GM21360 (cell line): ENCODE measurements at regions not wholly inside any gene's neighbourhood (a gene's known extent, or its start where the extent isn't known, plus 50 kb on each side); places are given as distances from the start of the nearest gene placed in this dataset.

Experiments used
- ATAC-seq: cut with Tn5 transposase; IDR thresholded peaks from one replicate; pipeline ENCODE4 v1.9.1; 2021; ENCODE audit warnings: mild to moderate bottlenecking, moderate library complexity; ENCODE audit not compliant: unreplicated experiment

DNA sequence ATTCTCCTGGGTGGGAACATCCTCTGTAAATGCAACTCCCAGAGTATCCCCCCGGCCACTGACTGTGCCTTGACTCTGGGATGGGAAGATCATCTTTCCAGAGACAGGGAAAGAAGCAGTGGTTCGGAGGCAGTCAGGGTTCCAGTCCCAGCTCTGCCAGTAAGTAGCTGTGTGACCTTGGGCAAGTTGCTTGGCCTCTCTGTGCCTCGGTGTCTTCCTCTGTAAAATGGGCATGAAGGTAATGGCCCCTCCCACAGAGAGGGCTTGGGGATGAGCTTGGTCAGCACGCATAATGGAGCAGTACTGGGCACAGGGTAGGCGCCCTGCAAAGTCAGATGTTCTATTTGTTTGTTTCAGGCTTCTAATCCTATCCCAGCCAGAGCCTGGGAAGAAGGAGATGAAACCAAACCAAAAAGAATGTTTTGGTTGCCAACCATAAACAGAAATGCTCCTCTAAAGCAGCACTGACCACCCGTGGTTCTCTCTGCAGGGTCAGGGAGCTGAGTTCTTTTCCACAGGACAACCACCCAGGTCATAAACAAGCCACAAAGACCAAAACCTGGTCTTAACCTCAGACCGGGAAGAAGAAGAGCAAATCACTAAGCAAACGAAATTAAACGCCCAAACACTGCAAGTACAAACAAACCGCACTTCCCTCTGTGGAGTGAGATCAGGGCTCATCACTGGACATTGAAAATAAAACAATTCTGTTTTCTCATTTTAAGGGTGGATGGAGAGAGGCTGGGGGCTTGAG lies 381.0 kb upstream of the SULF2 start:
- ATAC-seq = no peak

DNA sequence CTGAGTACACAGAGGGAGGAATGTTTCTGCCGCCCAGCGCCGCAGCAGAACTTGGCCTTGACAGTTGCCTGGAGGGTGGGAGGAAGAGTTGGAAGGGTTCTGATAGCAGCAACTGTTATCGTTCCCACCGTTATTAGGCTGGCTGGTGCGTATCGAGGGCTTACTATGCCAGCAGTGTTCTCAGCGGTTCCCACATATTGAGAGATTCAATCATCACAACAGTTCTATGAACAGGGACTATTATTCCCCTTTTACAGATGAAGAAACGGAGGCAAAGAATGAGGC lies 380.1 kb upstream of the SULF2 start:
- ATAC-seq = no peak

DNA sequence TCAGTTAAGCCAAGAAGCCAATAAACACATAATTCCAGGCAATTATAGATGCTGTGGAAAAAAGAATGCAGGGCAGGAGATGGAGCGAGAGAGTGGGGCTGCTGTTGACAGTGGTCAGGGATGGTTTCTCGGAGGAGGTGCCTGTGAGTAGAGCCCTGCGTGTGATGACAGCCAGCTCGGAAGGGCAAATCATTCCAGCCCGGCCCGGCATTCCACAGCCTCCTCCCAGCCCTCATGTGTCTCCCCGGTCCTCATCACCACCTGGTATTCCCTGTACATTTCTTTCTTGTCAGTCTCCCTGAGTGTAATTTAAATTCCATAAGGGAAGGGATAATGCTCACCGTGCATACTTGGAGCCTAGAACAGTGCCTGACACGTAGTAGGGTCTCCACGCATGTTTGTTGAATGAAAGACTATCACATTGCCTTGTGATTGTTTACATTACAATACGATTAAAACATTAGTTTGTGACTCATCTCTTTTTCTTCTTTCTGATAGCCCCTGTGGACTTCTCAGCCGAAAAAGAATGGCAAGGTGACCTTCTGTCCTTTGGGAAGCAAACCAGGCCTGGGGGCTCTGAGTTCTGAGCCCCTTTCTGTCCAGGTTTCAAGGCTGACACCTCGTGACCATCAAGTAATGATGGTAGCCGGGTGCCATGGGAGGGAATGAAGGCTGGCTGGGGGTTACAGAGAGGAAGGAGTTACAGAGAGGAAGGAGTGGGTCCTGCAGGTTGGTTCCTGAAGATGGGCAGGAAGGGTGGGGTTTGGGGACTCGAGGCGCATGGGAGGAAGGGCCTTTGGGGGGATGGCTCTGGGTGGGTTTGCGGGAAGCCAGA lies 379.5 kb upstream of the SULF2 start:
- ATAC-seq = no peak

DNA sequence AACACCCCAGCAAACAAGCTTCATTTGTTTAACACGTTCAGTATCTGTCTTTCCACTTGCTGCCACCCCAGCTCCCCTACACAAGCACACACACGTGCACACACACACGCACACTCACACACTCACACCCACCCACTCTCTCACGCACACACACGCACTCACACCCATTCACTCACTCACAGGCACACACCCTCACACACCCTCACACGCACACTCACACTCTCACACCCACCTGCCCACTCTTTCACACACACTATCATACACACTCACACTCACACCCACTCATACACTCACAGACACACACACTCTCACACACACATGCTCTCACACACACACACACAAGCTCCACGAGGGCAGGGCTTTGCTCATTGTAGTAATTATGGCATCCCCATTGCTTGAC lies 378.8 kb upstream of the SULF2 start:
- no peak for ATAC-seq

DNA sequence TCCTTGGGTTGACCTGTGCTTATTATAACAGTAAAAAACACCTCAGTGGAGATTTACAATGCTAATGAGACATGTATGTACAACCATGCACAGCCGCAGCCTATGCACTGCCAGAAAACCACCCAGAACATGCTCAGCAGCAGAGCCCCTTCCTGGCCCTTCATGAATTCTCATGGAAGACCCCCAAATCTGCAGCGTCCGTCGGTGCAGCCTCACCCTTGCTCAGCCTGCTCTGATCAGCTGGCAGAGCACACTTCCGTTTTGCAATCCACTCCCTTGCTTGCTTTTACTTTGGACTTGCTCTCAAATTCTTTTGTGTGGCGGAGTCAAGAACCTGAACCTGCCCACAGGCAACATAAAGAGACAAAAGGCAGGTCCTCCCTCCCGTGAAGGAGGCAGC lies 378.2 kb upstream of the SULF2 start:
- no peak for ATAC-seq

DNA sequence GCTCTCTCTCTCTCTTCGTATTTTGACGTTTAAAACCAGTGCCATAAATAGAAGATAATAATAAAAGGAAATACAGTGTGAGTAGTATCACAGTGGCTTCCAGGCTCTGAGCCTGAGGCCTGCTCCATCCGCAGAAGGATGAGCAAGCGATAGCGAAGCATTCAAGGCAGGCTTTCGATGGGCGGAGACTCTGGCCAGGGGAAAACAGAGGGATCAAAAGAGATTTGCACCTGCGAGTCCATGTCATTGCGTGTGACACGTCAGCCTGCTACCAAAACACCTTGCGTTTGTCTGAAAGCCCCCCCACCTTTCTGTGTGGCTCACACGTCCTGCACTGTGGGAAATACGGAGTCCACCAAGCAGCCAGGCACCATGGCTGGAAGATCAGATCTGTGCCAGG lies 377.3 kb upstream of the SULF2 start:
- ATAC-seq = no peak

DNA sequence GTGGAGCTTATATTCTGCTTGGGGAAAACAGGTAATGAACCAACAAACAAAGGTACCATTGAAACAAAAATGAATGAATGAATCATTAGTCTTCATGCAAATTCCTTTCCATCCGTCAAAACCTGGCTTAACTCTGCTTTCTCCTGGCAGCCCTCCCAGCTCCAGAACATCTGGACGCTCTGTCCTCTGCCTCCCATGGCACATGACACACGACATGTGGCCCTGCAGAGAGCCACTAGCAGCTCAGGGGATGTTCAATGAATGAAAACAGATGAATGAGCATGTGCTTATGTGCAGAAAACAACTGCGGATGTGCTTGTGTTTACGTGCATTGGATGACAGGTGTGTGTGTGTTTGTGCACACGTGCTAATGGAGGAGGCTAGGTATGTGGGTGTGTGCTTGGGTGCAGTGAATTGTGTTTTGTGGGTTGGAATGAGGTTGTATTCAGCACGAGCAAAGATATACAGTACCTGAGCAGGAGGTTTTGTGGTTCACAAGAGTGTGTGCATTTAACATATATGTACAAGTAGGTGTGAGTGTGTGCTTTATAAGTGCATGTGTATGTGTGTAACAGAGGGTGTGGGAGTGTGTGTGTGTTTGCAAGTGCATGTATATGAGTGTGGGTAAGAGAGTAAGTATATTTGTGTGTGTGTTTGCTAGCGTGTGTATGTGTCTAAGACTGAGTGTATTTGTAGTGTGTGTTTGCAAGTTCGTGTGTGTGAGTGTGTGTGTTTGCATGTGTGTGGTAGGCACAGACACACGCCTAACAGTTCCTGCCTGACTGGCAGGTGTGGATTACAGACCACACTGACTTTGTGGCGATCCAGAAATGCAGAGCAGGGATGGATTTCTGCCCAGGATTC lies 374.1 kb upstream of the SULF2 start:
- no peak for ATAC-seq

DNA sequence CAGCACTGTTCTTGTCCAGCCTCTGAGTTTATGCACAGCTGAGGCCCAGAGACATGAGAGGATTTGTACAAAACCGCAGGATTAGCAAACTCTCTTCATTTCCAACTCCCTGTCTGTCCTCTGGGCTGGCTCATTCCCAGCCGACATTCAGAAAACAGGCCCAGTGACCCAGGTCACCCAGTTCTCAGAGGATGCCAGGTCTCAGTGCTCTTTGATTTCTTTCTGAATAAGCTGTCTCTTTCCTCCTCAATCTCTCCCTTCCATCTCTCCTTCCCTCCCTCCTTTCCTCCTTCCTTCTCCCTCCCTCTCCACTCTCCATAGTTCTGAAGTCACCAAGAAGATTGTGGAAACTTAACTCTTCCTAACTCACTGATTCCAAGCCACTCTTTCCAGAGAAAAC lies 372.7 kb upstream of the SULF2 start:
- ATAC-seq = no peak

DNA sequence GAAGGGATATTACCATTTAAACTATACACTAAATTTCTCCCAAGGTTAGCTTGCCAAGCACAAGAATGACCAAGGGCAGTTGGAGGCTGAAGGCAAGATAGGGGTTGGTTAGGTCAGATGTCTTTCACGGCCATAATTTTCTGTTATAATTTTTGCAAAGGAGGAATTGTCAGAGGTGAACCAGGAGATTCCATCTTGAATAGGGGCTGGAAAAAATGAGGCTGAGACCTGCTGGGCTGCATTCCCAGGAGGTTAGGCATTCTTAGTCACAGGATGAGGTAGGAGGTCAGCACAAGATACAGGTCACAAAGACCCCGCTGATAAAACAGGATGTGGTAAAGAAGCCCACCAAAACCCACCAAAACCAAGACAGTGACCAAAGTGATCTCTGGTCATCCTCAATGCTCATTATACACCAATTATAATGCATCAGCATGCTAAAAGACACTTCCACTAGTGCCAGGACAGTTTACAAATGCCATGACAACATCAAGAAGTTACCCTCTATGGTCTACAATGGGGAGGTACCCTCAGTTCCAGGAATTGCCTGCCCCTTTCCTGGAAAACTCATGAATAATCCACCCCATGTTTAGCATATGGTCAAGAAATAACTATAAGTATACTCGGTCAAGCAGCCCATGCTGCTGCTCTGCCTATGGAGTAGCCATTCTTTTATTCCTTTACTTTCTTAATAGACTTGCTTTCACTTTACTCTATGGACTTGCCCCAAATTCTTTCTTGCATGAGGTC lies 371.8 kb upstream of the SULF2 start:
- no peak for ATAC-seq

DNA sequence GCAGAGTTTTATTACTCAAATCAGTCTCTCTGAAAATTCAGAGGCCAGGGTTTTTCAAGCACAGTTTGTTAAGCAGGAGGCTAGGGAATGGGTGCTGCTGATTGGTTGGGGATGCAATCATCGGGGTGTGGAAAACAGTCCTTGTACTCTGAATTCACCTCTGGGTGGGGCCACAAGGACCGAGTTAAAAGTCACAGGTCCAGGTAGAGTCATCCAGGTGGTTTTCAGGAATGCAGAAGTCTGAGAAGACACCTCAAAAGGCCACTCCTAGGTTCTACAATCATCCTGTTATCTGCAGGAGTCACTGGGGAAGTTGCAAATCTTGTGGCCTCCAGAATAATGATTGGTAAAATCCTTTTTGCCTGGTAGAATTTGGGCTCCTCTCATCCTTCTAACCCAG lies 371.2 kb upstream of the SULF2 start:
- ATAC-seq = no peak

DNA sequence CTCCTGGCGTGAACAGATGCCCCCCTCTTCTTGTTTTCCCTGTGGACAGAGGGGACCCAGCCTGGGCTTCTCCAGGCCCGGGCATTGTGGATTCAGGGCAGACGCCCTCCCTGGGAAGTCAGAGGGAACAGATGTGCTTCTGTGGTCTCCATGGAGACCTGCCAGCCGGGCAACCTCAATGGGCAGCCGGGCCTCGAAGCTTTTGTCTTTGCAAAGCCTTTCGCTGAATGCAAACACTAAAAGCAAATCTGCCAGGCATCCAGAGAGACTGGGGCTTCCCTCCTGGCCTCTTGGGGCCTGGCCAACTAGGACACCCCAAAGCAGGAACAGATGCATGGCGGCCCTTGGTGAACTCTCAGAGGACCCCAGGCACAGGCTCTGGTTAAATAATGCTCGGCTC lies 370.0 kb upstream of the SULF2 start:
- ATAC-seq = no peak

DNA sequence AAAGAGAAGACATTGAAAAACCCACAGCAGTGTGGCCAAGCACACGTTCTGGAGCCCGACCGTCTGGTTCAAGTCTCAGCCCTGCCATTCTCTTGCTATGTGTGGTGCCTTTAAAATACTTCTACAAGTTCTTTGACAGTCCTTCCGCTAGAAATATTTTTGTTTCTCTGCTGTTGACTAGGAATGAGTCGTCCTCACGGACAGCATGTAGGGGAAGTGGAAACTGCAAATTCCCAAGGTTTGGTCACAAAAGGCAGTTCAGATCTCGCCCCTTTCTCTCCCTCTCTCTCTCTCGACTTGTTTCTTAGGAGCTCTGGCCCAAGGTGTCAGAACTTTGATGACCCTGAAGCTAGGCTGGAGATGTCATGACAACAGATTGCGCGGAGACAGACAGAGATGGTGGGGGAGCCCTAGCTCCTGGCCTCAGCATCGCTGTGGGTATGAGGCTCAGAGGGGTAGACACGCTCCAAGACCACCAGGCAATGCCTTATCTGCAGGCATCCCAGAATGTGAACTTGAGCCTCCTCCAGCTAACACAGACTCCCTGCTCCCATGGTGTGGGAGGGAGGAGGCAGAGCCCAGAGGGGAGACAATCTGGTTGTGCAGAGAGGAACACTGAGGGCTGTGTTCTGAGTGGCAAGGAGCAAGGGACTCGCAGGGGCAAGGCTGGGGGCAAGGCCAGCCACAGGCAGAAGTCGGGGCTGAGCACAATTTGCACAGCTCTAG lies 368.9 kb upstream of the SULF2 start:
- ATAC-seq = no peak

DNA sequence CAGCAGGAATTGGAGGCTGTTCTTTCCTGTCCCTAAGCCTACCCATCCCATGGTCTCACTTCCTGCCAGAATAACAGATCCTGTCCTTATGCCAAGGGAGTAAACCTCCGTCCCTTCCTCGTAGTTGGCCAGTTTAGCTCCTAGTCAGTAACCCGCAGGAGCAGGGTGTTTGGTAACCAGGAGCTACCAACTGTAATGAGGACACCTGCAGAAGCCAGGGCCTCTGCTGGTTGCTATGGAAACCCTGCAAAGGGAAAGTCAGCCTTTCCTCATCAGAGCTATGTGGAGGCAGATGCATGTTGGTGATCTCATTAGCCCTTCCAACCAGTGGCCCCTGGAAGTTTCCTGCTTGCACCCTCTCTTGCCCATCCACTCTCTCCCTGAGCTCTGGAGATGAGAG lies 368.2 kb upstream of the SULF2 start:
- no peak for ATAC-seq

DNA sequence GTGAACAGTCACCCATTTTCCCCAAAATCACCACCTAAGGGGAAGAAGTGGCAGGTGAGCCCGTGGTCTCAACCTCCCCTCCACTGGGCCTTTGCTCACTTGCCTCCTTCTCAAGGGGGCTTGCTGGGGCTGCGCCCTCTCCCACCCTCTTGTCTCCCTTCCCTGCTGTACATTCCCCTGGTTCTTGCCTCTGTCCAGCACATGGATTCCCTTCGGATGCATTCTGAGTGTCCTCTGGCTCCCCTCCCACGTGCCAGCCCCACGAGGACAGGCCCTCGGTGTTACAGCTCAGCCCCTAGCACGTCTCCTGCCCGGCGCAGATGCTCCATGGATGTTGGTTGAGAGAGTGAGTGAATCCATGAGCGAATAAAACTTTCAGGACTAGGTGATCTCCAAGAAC lies 367.8 kb upstream of the SULF2 start:
- ATAC-seq = no peak

DNA sequence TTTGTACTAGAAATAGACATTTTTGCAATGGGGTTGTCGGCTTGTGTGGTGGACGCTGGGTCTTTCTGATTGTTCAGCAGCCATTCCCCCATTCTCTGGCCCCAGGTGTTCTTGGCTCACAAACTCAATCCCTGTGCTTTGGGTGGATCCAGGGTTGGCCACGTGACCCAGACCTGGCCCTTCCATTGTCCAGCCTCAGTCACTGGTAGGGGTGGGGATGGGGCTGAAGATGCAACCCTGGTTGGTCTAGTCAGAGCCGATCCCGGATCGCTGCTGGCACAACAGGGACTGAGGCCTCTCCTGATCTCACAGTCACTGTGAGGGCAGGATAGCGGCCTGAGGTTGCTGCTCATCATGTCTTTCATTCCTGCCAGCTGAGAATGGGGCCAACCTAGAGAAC lies 365.3 kb upstream of the SULF2 start:
- ATAC-seq = no peak

DNA sequence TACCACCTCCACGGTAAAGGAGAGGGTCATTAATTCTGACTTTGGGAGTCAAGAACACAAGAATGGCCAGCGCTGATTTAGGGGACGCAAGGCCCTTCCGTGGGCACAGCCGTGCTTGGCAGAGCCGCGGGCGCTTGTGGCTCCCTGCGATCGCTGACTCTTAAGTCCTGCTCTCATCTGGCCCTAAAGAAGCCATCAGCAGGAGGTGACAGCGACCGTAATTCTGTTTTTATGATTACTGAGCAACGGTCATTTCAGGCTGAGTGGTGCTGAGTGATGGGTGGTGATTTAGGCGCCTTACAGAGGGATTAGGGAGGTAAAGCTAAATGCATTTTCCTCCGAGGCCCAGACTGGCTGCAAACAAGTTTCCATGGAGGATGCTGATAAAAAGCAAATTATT lies 364.6 kb upstream of the SULF2 start:
- no peak for ATAC-seq

DNA sequence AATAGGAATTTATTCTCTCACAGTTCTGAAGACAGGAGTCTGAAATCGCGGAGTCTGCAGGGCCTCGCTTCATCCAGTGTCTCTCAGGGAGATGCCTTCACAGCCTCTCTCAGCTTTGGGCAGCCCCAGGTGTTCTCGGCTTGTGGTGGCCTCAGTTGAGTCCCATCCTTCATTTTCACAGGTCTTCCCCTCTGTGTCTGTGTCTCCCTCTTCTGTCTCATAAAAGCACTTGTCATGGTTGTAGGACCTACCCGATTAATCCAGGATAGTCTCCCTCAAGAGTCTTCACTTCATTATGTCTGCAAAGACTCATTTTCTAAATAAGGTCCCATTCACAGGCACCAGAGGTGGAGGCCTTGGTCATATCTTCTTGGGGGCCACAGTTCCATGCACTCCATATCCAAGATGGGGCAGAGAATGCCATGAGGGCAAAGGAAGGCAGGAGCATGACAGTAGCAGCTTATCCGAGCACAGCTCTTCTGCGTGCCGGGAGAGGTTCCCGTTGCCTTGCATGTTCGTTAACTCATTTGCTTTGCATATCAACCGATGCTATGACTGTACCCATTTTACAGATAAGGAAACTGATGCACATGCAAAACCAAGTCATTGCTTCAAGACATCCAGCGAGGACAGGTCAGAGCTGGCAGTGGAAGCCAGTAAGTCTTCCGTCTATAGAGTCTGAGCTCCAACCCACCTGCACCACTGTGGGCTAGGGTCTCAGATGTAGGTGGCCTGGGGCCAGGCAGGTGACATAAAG lies 363.8 kb upstream of the SULF2 start:
- ATAC-seq = no peak

DNA sequence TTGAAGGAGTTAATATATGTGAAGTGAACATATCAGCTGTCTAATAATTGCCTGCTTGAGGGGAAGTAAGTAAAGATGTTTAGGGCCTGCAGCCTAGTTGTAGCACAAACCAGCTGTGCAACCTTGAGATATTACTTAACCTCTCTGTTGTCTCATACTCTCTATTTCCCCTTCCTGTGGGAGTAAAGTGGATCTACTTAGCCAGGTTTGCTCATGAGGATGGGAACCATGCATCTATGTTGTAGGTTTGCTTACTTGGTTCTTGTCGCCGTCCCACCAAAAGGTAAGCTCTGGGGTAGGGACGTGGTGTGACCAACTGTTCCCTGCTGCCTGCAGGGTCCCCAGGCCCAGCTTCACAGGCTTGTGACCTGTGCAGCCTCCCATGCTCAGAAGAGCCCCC lies 362.7 kb upstream of the SULF2 start:
- ATAC-seq = no peak

DNA sequence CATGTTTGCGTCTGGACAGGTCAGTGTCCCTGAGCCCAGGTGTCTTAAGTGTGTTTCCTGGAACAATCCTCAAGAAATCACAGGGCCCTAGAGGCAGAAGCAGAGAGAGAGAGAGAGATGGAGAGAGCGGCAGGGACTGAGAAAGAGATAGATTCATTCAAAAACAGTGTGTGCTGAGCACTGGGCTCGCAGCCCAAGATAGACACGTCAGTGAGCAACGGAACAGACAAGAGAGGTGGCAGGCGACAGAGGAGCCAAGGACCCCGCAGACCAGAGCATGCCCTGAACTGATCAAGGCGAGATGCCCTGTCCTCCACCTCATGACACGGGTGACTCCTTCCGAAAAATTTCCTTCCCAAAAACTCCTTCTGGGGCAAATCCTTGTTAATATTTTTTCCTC lies 362.0 kb upstream of the SULF2 start:
- ATAC-seq = no peak

DNA sequence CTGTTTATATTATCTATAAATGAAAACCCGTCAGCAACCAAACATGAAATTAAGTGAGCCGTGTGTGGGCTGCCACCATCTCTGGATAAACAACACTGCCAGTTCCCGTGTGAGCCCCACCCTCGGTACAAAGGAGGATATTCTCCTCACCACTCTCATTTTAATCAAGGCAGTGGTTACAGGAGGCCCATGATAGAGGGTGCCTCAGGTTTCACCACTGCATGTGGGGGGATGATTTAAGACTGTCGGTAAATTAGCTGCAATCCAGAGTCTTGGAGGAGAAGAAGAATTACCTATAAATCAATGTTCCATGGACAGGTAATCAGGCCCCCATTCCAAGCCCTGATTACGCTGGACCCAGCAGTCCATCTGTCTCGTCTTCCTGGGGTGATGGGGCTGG lies 361.6 kb upstream of the SULF2 start:
- ATAC-seq = no peak
